CD4-positive, alpha-beta T cell (primary cell): ENCODE measurements at regions not wholly inside any gene's neighbourhood (a gene's known extent, or its start where the extent isn't known, plus 50 kb on each side); places are given as distances from the start of the nearest gene placed in this dataset.
"Not testable (repeated sequence)": the region's sequence is repeated elsewhere in the genome, so short reads cannot be mapped to it uniquely, and the experiment has no call there.

Experiments
- ATAC-seq: fragments of 200-7000 bp; cut with Tn5 transposase; one replicate; pipeline ENCODE4 v1.10.0; 2022; ENCODE audit warnings: mild to moderate bottlenecking; ENCODE audit not compliant: poor library complexity
- CTCF ChIA-PET: fragments of 350-600 bp; sonication (Branson Sonifier 250); formaldehyde crosslinking; loops from one replicate; lab custom pipeline; 2021; ENCODE audit warnings: antibody characterized with exemption, inconsistent platforms; lab: Charles Lee
- POLR2A ChIA-PET: fragments of 350-600 bp; sonication (Branson Sonifier 250); formaldehyde crosslinking; loops from one replicate; lab custom pipeline; 2021; ENCODE audit warnings: antibody characterized with exemption, inconsistent platforms; lab: Charles Lee
- DNase-seq, 14 experiments: peaks; one replicate each; pipeline ENCODE4 v3.0.0-alpha.2; 2013 to 2020; ENCODE audit warnings: mixed read lengths in 2 of 14
- H3K27ac ChIP-seq, 2 donors: one replicate each; pipeline versions ENCODE4 v1.5.1 to v1.7.0; 2013; ENCODE audit warnings: low read length in 2 of 2, low read depth in 1 of 2, mild to moderate bottlenecking in 1 of 2
- H3K27me3 ChIP-seq, 2 experiments: 1 replicate in 1 of 2; 2 replicates in 1 of 2; pipeline versions ENCODE4 v1.6.1 to v1.7.0; 2013; ENCODE audit warnings: low read length in 2 of 2, control low read depth in 1 of 2, mild to moderate bottlenecking in 1 of 2, moderate library complexity in 1 of 2; ENCODE audit not compliant: insufficient read depth in 2 of 2, control insufficient read depth in 1 of 2
- H3K36me3 ChIP-seq: one replicate; pipeline ENCODE4 v1.6.1; 2013; ENCODE audit warnings: low read length, control low read depth; ENCODE audit not compliant: insufficient read depth
- H3K4me1 ChIP-seq: one replicate; pipeline ENCODE4 v1.6.1; 2013; ENCODE audit warnings: low read length, control low read depth; ENCODE audit not compliant: insufficient read depth
- H3K4me3 ChIP-seq: one replicate; pipeline ENCODE4 v1.5.1; 2013; ENCODE audit warnings: mild to moderate bottlenecking, low read length, moderate library complexity
- H3K9me3 ChIP-seq, 2 experiments: 1 replicate in 1 of 2; 2 replicates in 1 of 2; pipeline versions ENCODE4 v1.6.1 to v1.7.0; 2013; ENCODE audit warnings: low read length in 2 of 2, mild to moderate bottlenecking in 2 of 2, control low read depth in 1 of 2, moderate library complexity in 1 of 2; ENCODE audit not compliant: control insufficient read depth in 1 of 2, insufficient read depth in 1 of 2
- H3K27ac Mint-ChIP-seq: one replicate; pipeline ENCODE4 v1.8.0; 2020; ENCODE audit warnings: mixed read lengths
- H3K27me3 Mint-ChIP-seq: one replicate; pipeline ENCODE4 v1.8.0; 2021; ENCODE audit warnings: mixed read lengths
- H3K36me3 Mint-ChIP-seq: one replicate; pipeline ENCODE4 v1.8.0; 2021; ENCODE audit warnings: low read depth, mixed read lengths
- H3K4me1 Mint-ChIP-seq: one replicate; pipeline ENCODE4 v1.8.0; 2021; ENCODE audit warnings: low read depth, mixed read lengths
- H3K4me3 Mint-ChIP-seq: one replicate; pipeline ENCODE4 v1.8.0; 2020; ENCODE audit warnings: mild to moderate bottlenecking, mixed read lengths
- H3K9me3 Mint-ChIP-seq: one replicate; pipeline ENCODE4 v1.8.0; 2020; ENCODE audit warnings: mixed read lengths
- CTCF ChIP-seq: fragments of 200-600 bp; IDR thresholded peaks from one replicate; pipeline ENCODE4 v1.8.0; 2022; ENCODE audit warnings: antibody characterized with exemption, mild to moderate bottlenecking
- intact Hi-C, 2 experiments: fragments of 100-400 bp; cut with DNase I in 1 of 2; cut with micrococcal nuclease in 1 of 2; formaldehyde crosslinking; loops; one replicate each; pipeline versions ENCODE4 v1.15.1 to v1.9.0; 2023 to 2025; cut with DNase I, micrococcal nuclease

GRCh38 chr16:75952124-75952523 is 225.8 kb upstream of the CPHXL start:
- no peak for ATAC-seq
- Mint-ChIP-seq H3K27me3 (no peaks in the 10 kb centered on the region), H3K4me1 (no peaks in the 10 kb centered on the region), H3K9me3 (no peaks in the 10 kb centered on the region), H3K36me3 (no peaks in the 10 kb centered on the region), H3K27ac (no peak overlapping the region), H3K4me3 (no peak overlapping the region)
- intact Hi-C loops: no loop called here
- no peaks in the 10 kb centered on the region for H3K9me3 ChIP-seq
- no peak overlapping the region for H3K4me3 ChIP-seq
- no peak overlapping the region for H3K27ac ChIP-seq
- ChIA-PET POLR2A (no interaction called here), CTCF (no interaction called here)
- DNase-seq: no peak
- no peaks in the 10 kb centered on the region for H3K4me1 ChIP-seq
- TF ChIP-seq CTCF: no peak
- H3K36me3 ChIP-seq: no peaks in the 10 kb centered on the region
- H3K27me3 ChIP-seq: no peaks in the 10 kb centered on the region

- no peak for TF ChIP-seq CTCF
- Histone ChIP-seq H3K9me3 (no peaks in the 10 kb centered on the region), H3K36me3 (no peaks in the 10 kb centered on the region), H3K27ac (no peak overlapping the region), H3K4me3 (no peak overlapping the region), H3K4me1 (no peaks in the 10 kb centered on the region), H3K27me3 (no peaks in the 10 kb centered on the region)
- H3K4me3 Mint-ChIP-seq: no peak overlapping the region
- intact Hi-C loops: no loop called here
- DNase-seq (no peak), ATAC-seq (no peak)
- H3K27ac Mint-ChIP-seq: no peak overlapping the region
- CTCF ChIA-PET: no interaction called here
- H3K4me1 Mint-ChIP-seq: no peaks in the 10 kb centered on the region
- H3K9me3 Mint-ChIP-seq: peaks cover 2% of the 10 kb centered on the region
- no peaks in the 10 kb centered on the region for H3K27me3 Mint-ChIP-seq
- no peaks in the 10 kb centered on the region for H3K36me3 Mint-ChIP-seq
- POLR2A ChIA-PET: no interaction called here
Observed at GRCh38 chr16:75957870-75958269, 231.6 kb upstream of the CPHXL start.

DNA sequence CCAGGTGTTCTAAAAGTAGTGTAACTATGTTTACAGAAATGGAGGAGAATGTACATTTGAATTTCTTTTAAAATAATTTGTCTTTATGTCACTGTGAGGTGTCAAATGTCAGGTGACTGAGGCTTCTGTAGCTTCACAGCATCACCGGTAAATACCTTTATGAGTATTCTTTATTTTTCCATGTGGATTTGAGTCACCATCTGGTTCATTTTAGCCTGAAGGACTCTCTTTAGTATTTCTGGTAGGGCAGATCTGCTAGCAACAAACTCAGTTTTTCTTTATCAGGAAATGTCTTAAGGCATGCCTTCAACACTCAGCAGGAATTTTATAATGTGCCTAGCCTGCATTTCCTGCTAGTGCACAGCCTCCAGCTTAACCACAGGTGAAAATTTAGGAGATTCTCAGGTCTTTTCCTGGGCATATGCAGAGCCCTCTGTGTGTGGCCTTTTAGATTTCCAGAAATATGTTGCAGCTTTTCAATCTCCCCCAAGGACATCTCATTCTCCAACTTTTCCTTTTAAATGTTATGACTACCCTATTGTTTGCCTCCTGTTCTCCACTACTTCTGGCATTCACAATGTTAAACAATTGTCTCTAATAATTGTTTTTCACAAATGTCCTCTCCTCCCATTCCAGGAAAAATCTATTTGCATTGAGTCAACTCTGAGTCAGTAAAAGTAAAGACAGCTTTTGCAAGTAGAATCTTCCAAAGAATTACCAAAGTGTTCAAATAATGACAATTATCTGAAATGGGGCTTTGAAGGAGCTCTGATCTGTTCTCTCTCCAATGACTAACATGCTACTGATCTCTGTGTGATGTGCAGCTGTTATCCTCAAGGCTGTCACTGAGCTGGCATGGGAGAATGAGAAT is 239.4 kb upstream of the CPHXL start:
- no peaks in the 10 kb centered on the region for H3K4me1 ChIP-seq
- no peak overlapping the region for H3K4me3 Mint-ChIP-seq
- TF ChIP-seq CTCF: no peak
- no peak for ATAC-seq
- H3K27me3 Mint-ChIP-seq: no peaks in the 10 kb centered on the region
- ChIA-PET POLR2A (no interaction called here), CTCF (no interaction called here)
- no peaks in the 10 kb centered on the region for H3K36me3 Mint-ChIP-seq
- no peak overlapping the region for H3K27ac ChIP-seq
- H3K27ac Mint-ChIP-seq: no peak overlapping the region
- peaks cover 2% of the 10 kb centered on the region for H3K9me3 Mint-ChIP-seq
- no peak for DNase-seq
- intact Hi-C loops: no loop called here
- no peaks in the 10 kb centered on the region for H3K4me1 Mint-ChIP-seq
- no peak overlapping the region for H3K4me3 ChIP-seq
- H3K36me3 ChIP-seq: no peaks in the 10 kb centered on the region
- H3K9me3 ChIP-seq: no peaks in the 10 kb centered on the region
- H3K27me3 ChIP-seq: no peaks in the 10 kb centered on the region

DNA sequence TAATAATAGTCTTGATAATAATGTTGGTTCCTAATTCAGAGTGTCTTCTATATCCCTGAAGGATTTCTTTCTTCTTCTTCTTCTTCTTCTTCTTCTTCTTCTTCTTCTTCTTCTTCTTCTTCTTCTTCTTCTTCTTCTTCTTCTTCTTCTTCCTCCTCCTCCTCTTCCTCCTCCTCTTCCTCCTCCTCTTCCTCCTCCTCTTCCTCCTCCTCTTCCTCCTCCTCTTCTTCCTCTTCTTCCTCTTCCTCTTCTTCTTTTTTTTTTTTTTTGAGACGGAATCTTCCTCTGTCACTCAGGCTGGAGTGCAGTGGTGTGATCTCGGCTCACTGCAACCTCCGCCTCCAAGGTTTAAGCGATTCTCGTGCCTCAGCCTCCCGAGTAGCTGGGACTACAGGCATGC is 242.8 kb upstream of the CPHXL start:
- H3K36me3 Mint-ChIP-seq, DNase-seq, H3K27ac Mint-ChIP-seq, H3K4me3 ChIP-seq, H3K27ac ChIP-seq, H3K9me3 Mint-ChIP-seq, H3K9me3 ChIP-seq, intact Hi-C loops, H3K27me3 Mint-ChIP-seq, H3K4me3 Mint-ChIP-seq, H3K4me1 Mint-ChIP-seq, H3K4me1 ChIP-seq, H3K27me3 ChIP-seq, H3K36me3 ChIP-seq, ATAC-seq, POLR2A ChIA-PET, CTCF ChIA-PET: not testable (repeated sequence)
